HFFc6 (cell line): ENCODE measurements at regions not wholly inside any gene's neighbourhood (a gene's known extent, or its start where the extent isn't known, plus 50 kb on each side); places are given as distances from the start of the nearest gene placed in this dataset.
"Not testable (repeated sequence)": the region's sequence is repeated elsewhere in the genome, so short reads cannot be mapped to it uniquely, and the experiment has no call there.

Source experiments
- DNase-seq: peaks from one replicate; pipeline ENCODE4 v3.0.0-alpha.2; 2018
- H3K27ac Mint-ChIP-seq: 2 replicates; pipeline ENCODE4 v1.8.0; 2020; ENCODE audit warnings: mild to moderate bottlenecking, mixed read lengths
- H3K27me3 Mint-ChIP-seq: 2 replicates; pipeline ENCODE4 v1.8.0; 2021; ENCODE audit warnings: mild to moderate bottlenecking, moderate library complexity, mixed read lengths; ENCODE audit not compliant: insufficient read depth
- H3K36me3 Mint-ChIP-seq: 2 replicates; pipeline ENCODE4 v1.8.0; 2021; ENCODE audit warnings: low read depth, mixed read lengths
- H3K4me1 Mint-ChIP-seq: 2 replicates; pipeline ENCODE4 v1.8.0; 2020; ENCODE audit warnings: low read depth, mixed read lengths
- H3K4me3 Mint-ChIP-seq: 2 replicates; pipeline ENCODE4 v1.8.0; 2020; ENCODE audit warnings: mild to moderate bottlenecking, moderate library complexity, mixed read lengths
- H3K9me3 Mint-ChIP-seq: 2 replicates; pipeline ENCODE4 v1.8.0; 2020; ENCODE audit warnings: mild to moderate bottlenecking, mixed read lengths
- CTCF ChIP-seq: fragments of 200-600 bp; sonication (generic); IDR thresholded peaks from 2 replicates; pipeline ENCODE4 v1.5.0; 2021; ENCODE audit warnings: antibody characterized with exemption, mild to moderate bottlenecking

- no peak for DNase-seq
- peaks cover 27% of the 10 kb centered on the region for H3K9me3 Mint-ChIP-seq
- H3K27ac Mint-ChIP-seq: no peak overlapping the region
- H3K4me1 Mint-ChIP-seq: no peaks in the 10 kb centered on the region
- no peaks in the 10 kb centered on the region for H3K27me3 Mint-ChIP-seq
- TF ChIP-seq CTCF: no peak
- no peaks in the 10 kb centered on the region for H3K36me3 Mint-ChIP-seq
- H3K4me3 Mint-ChIP-seq: no peak overlapping the region
Observed at GRCh38 chr7:108911016-108911415, 341.3 kb downstream of the DNAJB9 start.

GRCh38 chr7:108920490-108920889, 350.8 kb downstream of the DNAJB9 start:
- H3K27ac Mint-ChIP-seq: no peak overlapping the region
- H3K27me3 Mint-ChIP-seq: no peaks in the 10 kb centered on the region; the same call in 1 of the 2 replicates
- no peak overlapping the region for H3K4me3 Mint-ChIP-seq
- H3K9me3 Mint-ChIP-seq: peaks cover 68% of the 10 kb centered on the region
- DNase-seq: no peak
- TF ChIP-seq CTCF: no peak
- H3K4me1 Mint-ChIP-seq: no peaks in the 10 kb centered on the region
- H3K36me3 Mint-ChIP-seq: no peaks in the 10 kb centered on the region; the same call in 1 of the 2 replicates

- not testable (repeated sequence) for H3K27me3 Mint-ChIP-seq, H3K36me3 Mint-ChIP-seq, H3K4me3 Mint-ChIP-seq, DNase-seq, H3K27ac Mint-ChIP-seq, H3K4me1 Mint-ChIP-seq
- H3K9me3 Mint-ChIP-seq: peaks cover 51% of the 10 kb centered on the region
Observed at GRCh38 chr7:108943048-108943447, 373.4 kb downstream of the DNAJB9 start.

GRCh38 chr7:108947526-108947925, 377.9 kb downstream of the DNAJB9 start:
- H3K4me1 Mint-ChIP-seq: no peaks in the 10 kb centered on the region
- no peak for DNase-seq
- H3K36me3 Mint-ChIP-seq: no peaks in the 10 kb centered on the region
- peaks cover 31% of the 10 kb centered on the region for H3K9me3 Mint-ChIP-seq
- no peak overlapping the region for H3K27ac Mint-ChIP-seq
- H3K27me3 Mint-ChIP-seq: no peaks in the 10 kb centered on the region
- TF ChIP-seq CTCF: no peak
- no peak overlapping the region for H3K4me3 Mint-ChIP-seq

GRCh38 chr7:108972004-108972403, 402.3 kb downstream of the DNAJB9 start:
- no peak for TF ChIP-seq CTCF
- no peaks in the 10 kb centered on the region for H3K27me3 Mint-ChIP-seq
- peaks cover 29% of the 10 kb centered on the region for H3K9me3 Mint-ChIP-seq
- H3K4me1 Mint-ChIP-seq: no peaks in the 10 kb centered on the region
- H3K27ac Mint-ChIP-seq: no peak overlapping the region
- no peaks in the 10 kb centered on the region for H3K36me3 Mint-ChIP-seq
- DNase-seq: no peak
- no peak overlapping the region for H3K4me3 Mint-ChIP-seq

- no peak for TF ChIP-seq CTCF
- Mint-ChIP-seq H3K4me3 (no peak overlapping the region), H3K36me3 (no peaks in the 10 kb centered on the region), H3K4me1 (no peaks in the 10 kb centered on the region), H3K9me3 (peaks cover 29% of the 10 kb centered on the region), H3K27me3 (no peaks in the 10 kb centered on the region), H3K27ac (no peak overlapping the region)
- DNase-seq: no peak
Observed at GRCh38 chr7:108973075-108973474, 403.4 kb downstream of the DNAJB9 start.
